ENCODE measurements at regions not wholly inside any gene's neighbourhood (a gene's known extent, or its start where the extent isn't known, plus 50 kb on each side); places are given as distances from the start of the nearest gene placed in this dataset.

DNA sequence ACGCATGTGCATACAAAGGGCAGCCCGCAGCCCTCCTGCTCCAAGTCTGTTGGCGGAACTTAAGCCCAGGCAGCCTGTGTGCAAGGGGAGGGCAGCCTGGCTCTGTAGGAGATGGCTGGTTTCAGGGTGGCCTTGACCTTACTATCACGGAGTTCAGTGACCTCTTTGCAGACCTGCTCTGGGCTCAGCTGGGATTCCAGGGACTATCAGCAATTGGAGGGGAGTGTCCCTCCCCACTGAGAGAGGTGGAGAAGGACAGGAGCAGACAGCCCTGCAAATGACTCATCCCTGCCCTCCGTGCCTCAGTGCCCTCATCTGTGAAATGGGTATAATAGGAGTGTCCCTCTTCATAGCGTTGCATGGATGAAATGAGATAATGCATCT is 66.2 kb upstream of the DLK1 start:
- TF ChIP-seq, protein P1, sequence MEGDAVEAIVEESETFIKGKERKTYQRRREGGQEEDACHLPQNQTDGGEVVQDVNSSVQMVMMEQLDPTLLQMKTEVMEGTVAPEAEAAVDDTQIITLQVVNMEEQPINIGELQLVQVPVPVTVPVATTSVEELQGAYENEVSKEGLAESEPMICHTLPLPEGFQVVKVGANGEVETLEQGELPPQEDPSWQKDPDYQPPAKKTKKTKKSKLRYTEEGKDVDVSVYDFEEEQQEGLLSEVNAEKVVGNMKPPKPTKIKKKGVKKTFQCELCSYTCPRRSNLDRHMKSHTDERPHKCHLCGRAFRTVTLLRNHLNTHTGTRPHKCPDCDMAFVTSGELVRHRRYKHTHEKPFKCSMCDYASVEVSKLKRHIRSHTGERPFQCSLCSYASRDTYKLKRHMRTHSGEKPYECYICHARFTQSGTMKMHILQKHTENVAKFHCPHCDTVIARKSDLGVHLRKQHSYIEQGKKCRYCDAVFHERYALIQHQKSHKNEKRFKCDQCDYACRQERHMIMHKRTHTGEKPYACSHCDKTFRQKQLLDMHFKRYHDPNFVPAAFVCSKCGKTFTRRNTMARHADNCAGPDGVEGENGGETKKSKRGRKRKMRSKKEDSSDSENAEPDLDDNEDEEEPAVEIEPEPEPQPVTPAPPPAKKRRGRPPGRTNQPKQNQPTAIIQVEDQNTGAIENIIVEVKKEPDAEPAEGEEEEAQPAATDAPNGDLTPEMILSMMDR (IDR thresholded peaks at IDR 0.05) = no peak
- peak in 1 of 6 donors; percentile 15 for DNase-seq
- ATAC-seq = no peak
- intact Hi-C loops (cut with DNase I) = loop anchor here in 1 of 3 donors (10.0 kb wide), 1 partner anchor 164 kb away; the partner anchor contains the start of gene MEG3
- H3K4me1 ChIP-seq = peaks cover 3 to 10% (median 8%) of the 10 kb centered on the region in 3 donors
- no peak for FAIRE-seq
- H3K36me3 ChIP-seq = no peaks in the 10 kb centered on the region
- no peaks in the 10 kb centered on the region for H3K27me3 ChIP-seq
- H3K4me3 ChIP-seq = no peak overlapping the region
- H3K9me3 ChIP-seq = no peaks in the 10 kb centered on the region
- 82 to 91% methylated on average over 6 of the region's 6 CpGs for WGBS, 2 donors
- H3K27ac ChIP-seq = no peak overlapping the region

- FAIRE-seq = no peak
- no peak overlapping the region for H3K27ac ChIP-seq
- intact Hi-C loops (cut with DNase I) = loop anchor here in 1 of 3 donors (10.0 kb wide), 1 partner anchor 164 kb away; the partner anchor contains the start of gene MEG3
- peaks cover 8 to 10% (median 9%) of the 10 kb centered on the region in 3 donors for H3K4me1 ChIP-seq
- H3K27me3 ChIP-seq = no peaks in the 10 kb centered on the region
- no peak for DNase-seq
- ATAC-seq = no peak
- WGBS, 2 donors = 79 to 87% methylated on average over 18 of the region's 18 CpGs
- no peaks in the 10 kb centered on the region for H3K36me3 ChIP-seq
- H3K9me3 ChIP-seq = no peaks in the 10 kb centered on the region
- no peak overlapping the region for H3K4me3 ChIP-seq
- TF ChIP-seq, protein P1 (IDR thresholded peaks at IDR 0.05) = no peak
Observed at GRCh38 chr14:100660882-100661635, 65.6 kb upstream of the DLK1 start.

DNA sequence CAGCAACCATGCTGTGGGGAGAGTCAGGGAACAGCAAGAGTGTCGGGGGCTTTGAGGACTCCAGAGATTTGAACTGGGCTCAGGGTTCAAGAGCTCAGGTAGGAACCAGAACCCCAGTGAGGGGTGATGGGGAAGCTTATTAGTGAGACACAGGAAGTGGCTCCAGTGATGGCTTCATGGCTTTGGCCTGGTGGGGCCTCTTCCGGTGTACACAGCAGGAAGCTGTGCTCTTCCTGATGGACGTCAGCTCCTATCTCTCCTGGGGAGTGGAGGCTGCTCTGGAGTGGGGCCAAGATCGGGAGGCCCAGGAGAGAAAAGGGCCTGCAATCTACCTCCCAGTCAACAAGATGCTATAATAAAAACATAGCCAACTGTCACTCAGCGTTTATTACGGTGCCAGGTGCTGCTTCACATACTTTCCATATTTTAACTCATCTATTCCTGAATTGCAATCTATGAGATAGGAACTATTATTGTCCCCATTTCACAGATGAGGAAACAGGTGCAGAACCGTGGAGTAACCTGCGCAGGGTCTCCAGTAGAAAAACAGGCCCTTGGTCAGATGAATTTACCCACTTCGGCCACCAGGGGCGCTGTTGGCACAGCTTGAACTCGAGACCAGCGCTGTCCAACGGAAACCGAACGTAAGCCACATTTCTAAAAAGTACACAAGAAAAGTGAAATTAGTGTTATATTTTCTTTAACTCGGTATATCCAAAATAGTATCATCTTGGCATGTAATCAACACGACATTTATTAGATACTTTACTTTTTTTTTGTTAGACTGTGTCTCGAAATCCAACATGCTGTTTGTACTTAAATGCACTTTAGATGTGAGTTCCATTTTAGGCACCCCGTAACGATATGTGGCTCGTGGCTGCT is 63.6 kb upstream of the DLK1 start:
- Histone ChIP-seq H3K27me3 (no peaks in the 10 kb centered on the region), H3K4me3 (no peak overlapping the region), H3K27ac (no peak overlapping the region), H3K36me3 (no peaks in the 10 kb centered on the region), H3K9me3 (no peaks in the 10 kb centered on the region), H3K4me1 (peaks cover 8 to 11% (median 10%) of the 10 kb centered on the region in 3 donors)
- intact Hi-C loops (cut with DNase I) = loop anchor here in 1 of 3 donors (10.0 kb wide), 1 partner anchor 162 kb away; the partner anchor contains the start of gene MEG3
- peak in 5 of 6 donors; percentile 40 to 87 (median 70) for DNase-seq
- TF ChIP-seq, protein P1 (IDR thresholded peaks at IDR 0.05) = peak; percentile 71 to 95 (median 86)
- peak; percentile 38 to 53 (median 48) for ATAC-seq
- WGBS, 2 donors = 34 to 35% methylated on average over 21 of the region's 21 CpGs
- FAIRE-seq = peak; percentile 68

DNA sequence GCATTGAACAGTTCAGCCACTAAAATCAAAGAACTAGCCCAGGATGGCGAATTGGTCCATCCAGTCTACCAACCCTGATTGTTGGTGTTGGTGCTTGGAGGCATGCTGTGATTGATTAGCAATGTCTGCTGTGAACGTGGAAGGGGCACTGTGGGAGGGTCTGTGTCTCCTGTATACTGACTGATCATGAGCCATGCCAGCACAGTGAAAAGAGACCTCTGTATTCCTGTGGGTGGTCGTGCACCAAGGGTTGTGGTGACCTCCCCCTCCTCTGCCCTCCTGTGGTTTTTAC is 63.0 kb upstream of the DLK1 start:
- peaks cover 8 to 11% (median 10%) of the 10 kb centered on the region in 3 donors for H3K4me1 ChIP-seq
- no peaks in the 10 kb centered on the region for H3K9me3 ChIP-seq
- H3K4me3 ChIP-seq = no peak overlapping the region
- H3K36me3 ChIP-seq = no peaks in the 10 kb centered on the region
- no peak overlapping the region for H3K27ac ChIP-seq
- ATAC-seq (no peak), DNase-seq (peak in 1 of 6 donors; percentile 21), FAIRE-seq (no peak)
- intact Hi-C loops (cut with DNase I) = loop anchor here in 1 of 3 donors (10.0 kb wide), 1 partner anchor 161 kb away; the partner anchor contains the start of gene MEG3
- no peaks in the 10 kb centered on the region for H3K27me3 ChIP-seq
- 57 to 60% methylated on average over 3 of the region's 3 CpGs for WGBS, 2 donors
- TF ChIP-seq, protein P1 (IDR thresholded peaks at IDR 0.05) = no peak

Data from pancreas (tissue), 10 donors.